H1 (cell line): ENCODE measurements at regions not wholly inside any gene's neighbourhood (a gene's known extent, or its start where the extent isn't known, plus 50 kb on each side); places are given as distances from the start of the nearest gene placed in this dataset.

Source experiments
- CTCF ChIA-PET: fragments of 300-600 bp; sonication (Branson Sonifier 250); formaldehyde crosslinking; loops from one replicate; lab custom pipeline; 2021; ENCODE audit not compliant: partially characterized antibody; lab: Charles Lee
- POLR2A ChIA-PET: fragments of 300-600 bp; sonication (Branson Sonifier 250); formaldehyde crosslinking; loops from one replicate; lab custom pipeline; 2021; ENCODE audit warnings: inconsistent platforms; ENCODE audit not compliant: partially characterized antibody; lab: Charles Lee
- DNase-seq, 2 experiments: peaks; one replicate each; pipeline versions ENCODE4 v3.0.0 to v3.0.0-alpha.2; 2010 to 2022; ENCODE audit warnings: low spot score in 2 of 2, low read depth in 1 of 2, mixed read lengths in 1 of 2
- FAIRE-seq: peaks from 2 replicates; lab custom pipeline; 2011; peaks lifted over from hg19 to GRCh38; lab: Jason Lieb, UNC
- H2AFZ ChIP-seq: 2 replicates; pipeline ENCODE4 v1.8.1; 2012; ENCODE audit warnings: low read length, inconsistent platforms
- H2AK5ac ChIP-seq: 2 replicates; pipeline ENCODE4 v1.6.1; 2013; ENCODE audit warnings: low read depth, low read length
- H2BK120ac ChIP-seq: replicated peaks from 2 replicates; pipeline ENCODE3; 2013; ENCODE audit warnings: low read depth, low read length, inconsistent platforms
- H2BK12ac ChIP-seq: 2 replicates; pipeline ENCODE4 v1.6.1; 2013; ENCODE audit warnings: low read depth, low read length
- H2BK15ac ChIP-seq: 2 replicates; pipeline ENCODE4 v1.6.1; 2013; ENCODE audit warnings: low read length
- H2BK20ac ChIP-seq: 2 replicates; pipeline ENCODE4 v1.6.1; 2013; ENCODE audit warnings: low read length
- H2BK5ac ChIP-seq: 2 replicates; pipeline ENCODE4 v1.6.1; 2013; ENCODE audit warnings: low read depth, low read length
- H3K14ac ChIP-seq: 2 replicates; pipeline ENCODE4 v1.6.1; 2013; ENCODE audit warnings: inconsistent platforms; ENCODE audit not compliant: insufficient read length
- H3K18ac ChIP-seq: 2 replicates; pipeline ENCODE4 v1.6.1; 2013; ENCODE audit warnings: low read length; ENCODE audit errors: extremely low read depth
- H3K23ac ChIP-seq: 2 replicates; pipeline ENCODE4 v1.6.1; 2013; ENCODE audit warnings: inconsistent platforms; ENCODE audit not compliant: insufficient read length
- H3K23me2 ChIP-seq: 2 replicates; pipeline ENCODE4 v1.6.1; 2013; ENCODE audit warnings: low read depth, low read length
- H3K27ac ChIP-seq: 2 replicates; pipeline ENCODE4 v1.6.1; 2011; ENCODE audit warnings: low read depth, low read length, inconsistent platforms
- H3K27me3 ChIP-seq, 4 experiments: replicated peaks in 1 of 4; 1 replicate in 1 of 4; 2 replicates in 3 of 4; pipeline versions ENCODE4 v1.6.1 to v1.8.1; 2011 to 2013; ENCODE audit warnings: low read length in 3 of 4, mild to moderate bottlenecking in 3 of 4, inconsistent platforms in 2 of 4, mixed read lengths in 2 of 4, moderate library complexity in 1 of 4; ENCODE audit not compliant: control insufficient read depth in 3 of 4, insufficient read depth in 3 of 4; ENCODE audit errors: extremely low read depth in 1 of 4
- H3K36me3 ChIP-seq, 4 experiments: 2 replicates each; pipeline versions ENCODE4 v1.6.1 to v1.8.1; 2011 to 2013; ENCODE audit warnings: mild to moderate bottlenecking in 4 of 4, low read length in 3 of 4, moderate library complexity in 2 of 4, control low read depth in 1 of 4, inconsistent platforms in 1 of 4; ENCODE audit not compliant: insufficient read depth in 4 of 4, control insufficient read depth in 2 of 4
- H3K4ac ChIP-seq: replicated peaks from 2 replicates; pipeline ENCODE3; 2013; ENCODE audit warnings: low read length, low read depth, mixed read lengths, inconsistent platforms; ENCODE audit not compliant: insufficient read length
- H3K4me1 ChIP-seq, 4 experiments: replicated peaks in 1 of 4; 1 replicate in 1 of 4; 2 replicates in 3 of 4; pipeline versions ENCODE4 v1.6.1 to v1.8.1; 2011 to 2013; ENCODE audit warnings: low read length in 3 of 4, inconsistent platforms in 2 of 4, mixed read lengths in 1 of 4; ENCODE audit not compliant: insufficient read depth in 4 of 4, control insufficient read depth in 3 of 4
- H3K4me2 ChIP-seq, 2 experiments: 2 replicates each; pipeline versions ENCODE4 v1.6.1 to v1.8.1; 2011 to 2013; ENCODE audit warnings: low read depth in 2 of 2, low read length in 2 of 2, control low read depth in 1 of 2, inconsistent platforms in 1 of 2, mild to moderate bottlenecking in 1 of 2; ENCODE audit not compliant: insufficient read depth in 1 of 2
- H3K4me3 ChIP-seq, 4 experiments: fragments of 200-600, 300-600 bp in 1 of 4; sonication (generic), shearing (Covaris generic), sonication (Bioruptor Twin) in 1 of 4; 2 replicates each; pipeline versions ENCODE4 v1.5.1 to v1.8.1; 2011 to 2016; ENCODE audit warnings: low read length in 4 of 4, low read depth in 3 of 4, control low read depth in 2 of 4, inconsistent platforms in 2 of 4, mild to moderate bottlenecking in 2 of 4, mixed read lengths in 1 of 4, moderate library complexity in 1 of 4; ENCODE audit not compliant: insufficient read depth in 2 of 4; ENCODE audit errors: extremely low read depth in 1 of 4
- H3K56ac ChIP-seq: replicated peaks from 2 replicates; pipeline ENCODE3; 2013; ENCODE audit warnings: low read depth, mild to moderate bottlenecking, mixed read lengths, low read length, inconsistent platforms; ENCODE audit not compliant: insufficient read length
- H3K79me1 ChIP-seq: 2 replicates; pipeline ENCODE4 v1.6.1; 2013; ENCODE audit warnings: low read depth, low read length, control low read depth
- H3K79me2 ChIP-seq, 2 experiments: 2 replicates each; pipeline versions ENCODE4 v1.6.1 to v1.8.1; 2012 to 2013; ENCODE audit warnings: low read length in 2 of 2, mild to moderate bottlenecking in 2 of 2, inconsistent platforms in 1 of 2; ENCODE audit not compliant: insufficient read depth in 2 of 2, control insufficient read depth in 1 of 2
- H3K9ac ChIP-seq, 4 experiments: replicated peaks in 1 of 4; 1 replicate in 1 of 4; 2 replicates in 3 of 4; pipeline versions ENCODE4 v1.6.1 to v1.8.1; 2011 to 2013; ENCODE audit warnings: low read depth in 3 of 4, low read length in 3 of 4, control low read depth in 2 of 4, mild to moderate bottlenecking in 2 of 4, moderate library complexity in 2 of 4, inconsistent platforms in 1 of 4; ENCODE audit errors: extremely low read depth in 1 of 4
- H3K9me3 ChIP-seq, 2 experiments: 2 replicates each; pipeline versions ENCODE4 v1.6.1 to v1.8.1; 2012 to 2013; ENCODE audit warnings: mild to moderate bottlenecking in 2 of 2, moderate library complexity in 2 of 2, control low read depth in 1 of 2, inconsistent platforms in 1 of 2, low read depth in 1 of 2, low read length in 1 of 2, mixed read lengths in 1 of 2; ENCODE audit not compliant: insufficient read depth in 2 of 2
- H4K20me1 ChIP-seq, 2 experiments: replicated peaks in 1 of 2; 2 replicates each; pipeline versions ENCODE3 to v1.8.1; 2011 to 2013; ENCODE audit warnings: inconsistent platforms in 2 of 2, low read length in 2 of 2, mild to moderate bottlenecking in 1 of 2; ENCODE audit not compliant: insufficient read depth in 2 of 2, control insufficient read depth in 1 of 2
- H4K5ac ChIP-seq: 2 replicates; pipeline ENCODE4 v1.6.1; 2013; ENCODE audit warnings: low read length, low read depth, mixed read lengths, inconsistent platforms; ENCODE audit not compliant: insufficient read length
- H4K8ac ChIP-seq: 2 replicates; pipeline ENCODE4 v1.8.0; 2013; ENCODE audit warnings: mild to moderate bottlenecking, moderate library complexity, low read length, inconsistent platforms; ENCODE audit not compliant: insufficient read depth; ENCODE audit errors: extremely low read depth
- H4K91ac ChIP-seq: replicated peaks from 2 replicates; pipeline ENCODE3; 2013; ENCODE audit warnings: low read length, mixed read lengths, inconsistent platforms; ENCODE audit not compliant: insufficient read length
- CEBPB ChIP-seq: IDR thresholded peaks from 2 replicates; pipeline ENCODE4 v1.6.1; 2012; ENCODE audit warnings: low read depth, low read length
- E2F6 ChIP-seq: IDR thresholded peaks from 2 replicates; pipeline ENCODE4 v1.6.1; 2012; ENCODE audit warnings: inconsistent platforms
- GABPA ChIP-seq: IDR thresholded peaks from 2 replicates; pipeline ENCODE4 v1.6.1; 2011; ENCODE audit warnings: mild to moderate bottlenecking, low read length, moderate library complexity, borderline replicate concordance; ENCODE audit not compliant: insufficient read depth
- HDAC6 ChIP-seq: IDR thresholded peaks from one replicate; pipeline ENCODE4 v1.7.1; 2012; ENCODE audit warnings: low read depth, mild to moderate bottlenecking, inconsistent platforms, low read length, moderate library complexity
- KDM1A ChIP-seq: fragments of 200-600, 300-600 bp; sonication (generic); IDR thresholded peaks from 2 replicates; pipeline ENCODE4 v1.7.1; 2016; ENCODE audit warnings: mild to moderate bottlenecking, low read length, borderline replicate concordance
- NANOG ChIP-seq: IDR thresholded peaks from 2 replicates; pipeline ENCODE4 v1.6.1; 2011; ENCODE audit warnings: low read length, low read depth, mild to moderate bottlenecking, inconsistent platforms; ENCODE audit not compliant: insufficient read depth, poor library complexity, severe bottlenecking
- NRF1 ChIP-seq: IDR thresholded peaks from 2 replicates; pipeline ENCODE4 v1.6.1; 2011; ENCODE audit warnings: mild to moderate bottlenecking, low read depth, low read length, improper control_type of control experiment
- PHF8 ChIP-seq: fragments of 200-600 bp; sonication (generic); conservative IDR thresholded peaks from 2 replicates; pipeline ENCODE4 v1.7.1; 2012; ENCODE audit warnings: low read depth, mild to moderate bottlenecking, inconsistent platforms, low read length, moderate library complexity
- RBBP5 ChIP-seq: IDR thresholded peaks from 2 replicates; pipeline ENCODE4 v1.7.1; 2012; ENCODE audit warnings: low read depth, mild to moderate bottlenecking, inconsistent platforms, low read length, moderate library complexity, borderline replicate concordance
- TCF12 ChIP-seq: IDR thresholded peaks from 2 replicates; pipeline ENCODE4 v1.6.1; 2011; ENCODE audit warnings: low read depth, mild to moderate bottlenecking, low read length
- WGBS, 2 experiments: shearing (Covaris generic) in 1 of 2; methylation state at CpG; one replicate each; pipeline versions ENCODE4 v1.1.6 to v1.1.7; 2013 to 2015; ENCODE audit warnings: low lambda C conversion rate in 2 of 2, mixed read lengths in 2 of 2, inconsistent platforms in 1 of 2, low coverage in 1 of 2, missing lambda C conversion rate in 1 of 2; ENCODE audit not compliant: insufficient replicate concordance in 2 of 2, insufficient coverage in 1 of 2, insufficient read length in 1 of 2; ENCODE audit errors: extremely low coverage in 1 of 2, missing lambda C conversion rate in 1 of 2; 5-methylcytosine and 5-hydroxymethylcytosine counted together
- TF ChIP-seq, protein P1 (sequence below): IDR thresholded peaks from 2 replicates; pipeline ENCODE4 v1.6.1; 2012; ENCODE audit warnings: low read length, inconsistent platforms
- TF ChIP-seq, protein P2 (sequence below): IDR thresholded peaks from 2 replicates; pipeline ENCODE4 v1.6.1; 2011; ENCODE audit warnings: low read depth, mild to moderate bottlenecking, low read length; ENCODE audit not compliant: insufficient read depth

DNA sequence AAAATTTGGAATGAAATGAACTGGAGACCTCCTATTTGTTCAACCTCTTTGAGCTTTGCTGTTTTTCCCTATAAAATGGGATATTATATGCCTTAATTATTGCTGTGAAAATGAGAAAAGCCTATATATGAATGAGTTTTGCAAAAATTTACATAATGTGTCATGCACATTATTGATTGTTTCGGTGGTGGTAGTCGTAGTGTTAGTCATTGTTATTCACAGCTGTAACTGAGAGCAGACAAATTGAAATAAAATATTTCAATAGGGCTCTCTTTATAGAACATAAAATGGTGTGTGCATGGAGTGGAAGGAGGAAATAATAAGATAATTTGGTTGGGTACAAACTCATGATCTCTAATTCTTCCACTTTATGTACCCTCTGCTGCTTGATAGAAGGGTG is 153.7 kb upstream of the GADL1 start:
- CTCF ChIA-PET = no interaction called here
- no peak for DNase-seq
- 97% methylated on average over 2 of the region's 2 CpGs; no CpG with 5 or more reads in 1 of the 2 experiments for WGBS, 2 experiments
- TF ChIP-seq CEBPB (no peak), HDAC6 (no peak), PHF8 (no peak), GABPA (no peak), E2F6 (no peak), KDM1A (no peak), TCF12 (no peak), RBBP5 (no peak), NANOG (no peak), NRF1 (no peak)
- TF ChIP-seq, protein P1, sequence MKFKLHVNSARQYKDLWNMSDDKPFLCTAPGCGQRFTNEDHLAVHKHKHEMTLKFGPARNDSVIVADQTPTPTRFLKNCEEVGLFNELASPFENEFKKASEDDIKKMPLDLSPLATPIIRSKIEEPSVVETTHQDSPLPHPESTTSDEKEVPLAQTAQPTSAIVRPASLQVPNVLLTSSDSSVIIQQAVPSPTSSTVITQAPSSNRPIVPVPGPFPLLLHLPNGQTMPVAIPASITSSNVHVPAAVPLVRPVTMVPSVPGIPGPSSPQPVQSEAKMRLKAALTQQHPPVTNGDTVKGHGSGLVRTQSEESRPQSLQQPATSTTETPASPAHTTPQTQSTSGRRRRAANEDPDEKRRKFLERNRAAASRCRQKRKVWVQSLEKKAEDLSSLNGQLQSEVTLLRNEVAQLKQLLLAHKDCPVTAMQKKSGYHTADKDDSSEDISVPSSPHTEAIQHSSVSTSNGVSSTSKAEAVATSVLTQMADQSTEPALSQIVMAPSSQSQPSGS = no peak
- TF ChIP-seq, protein P2, sequence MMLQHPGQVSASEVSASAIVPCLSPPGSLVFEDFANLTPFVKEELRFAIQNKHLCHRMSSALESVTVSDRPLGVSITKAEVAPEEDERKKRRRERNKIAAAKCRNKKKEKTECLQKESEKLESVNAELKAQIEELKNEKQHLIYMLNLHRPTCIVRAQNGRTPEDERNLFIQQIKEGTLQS = no peak

More for the DNA sequence above, 153.7 kb upstream of the GADL1 start:
- Histone ChIP-seq H3K23me2 (0 out of 2 replicates have a peak, but pooled peaks cover 2% of the 10 kb centered on the region), H3K79me1 (no peaks in the 10 kb centered on the region), H3K27me3 (no peaks in the 10 kb centered on the region), H3K14ac (no peak overlapping the region), H3K23ac (no peak overlapping the region), H3K27ac (no peak overlapping the region), H2BK5ac (no peak overlapping the region), H2BK20ac (no peak overlapping the region), H2BK15ac (no peak overlapping the region), H4K20me1 (no peaks in the 10 kb centered on the region), H3K9ac (no peak overlapping the region), H4K8ac (no peak overlapping the region), H4K5ac (no peak overlapping the region), H3K4me2 (no peak overlapping the region), H3K56ac (no peak overlapping the region), H3K18ac (no peak overlapping the region), H3K79me2 (no peaks in the 10 kb centered on the region), H3K4me3 (no peak overlapping the region), H2AFZ (no peak overlapping the region), H2BK120ac (no peak overlapping the region), H3K36me3 (no peaks in the 10 kb centered on the region), H2BK12ac (no peak overlapping the region), H3K9me3 (peaks cover 0 to 4% of the 10 kb centered on the region in 2 experiments; a peak in 1 of 4 replicates), H2AK5ac (no peak overlapping the region), H3K4ac (no peak overlapping the region), H3K4me1 (no peaks in the 10 kb centered on the region), H4K91ac (no peak overlapping the region)
- no peak for FAIRE-seq
- POLR2A ChIA-PET = no interaction called here
